Lung (tissue), 11 donors: ENCODE measurements at regions not wholly inside any gene's neighbourhood (a gene's known extent, or its start where the extent isn't known, plus 50 kb on each side); places are given as distances from the start of the nearest gene placed in this dataset.

Experiments
- ATAC-seq: fragments of 200-7000 bp; cut with Tn5 transposase; one replicate; pipeline ENCODE4 v1.9.1; 2020; ENCODE audit warnings: moderate number of reproducible peaks; ENCODE audit not compliant: insufficient read depth, low FRiP score
- DNase-seq, 3 donors: peaks; one replicate each; pipeline ENCODE4 v3.0.0-alpha.2; 2013 to 2017
- H3K27ac ChIP-seq, 2 donors: one replicate each; pipeline ENCODE4 v1.5.1; 2013; ENCODE audit warnings: mild to moderate bottlenecking in 2 of 2, moderate library complexity in 2 of 2, control low read depth in 1 of 2, inconsistent platforms in 1 of 2, low read depth in 1 of 2, low read length in 1 of 2
- H3K27me3 ChIP-seq, 3 donors: one replicate each; pipeline ENCODE4 v1.5.1; 2013; ENCODE audit warnings: low read length in 2 of 3; ENCODE audit not compliant: control insufficient read depth in 3 of 3, insufficient read depth in 3 of 3
- H3K36me3 ChIP-seq, 4 donors: one replicate each; pipeline ENCODE4 v1.5.1; 2013; ENCODE audit warnings: low read length in 4 of 4, mild to moderate bottlenecking in 1 of 4, moderate library complexity in 1 of 4; ENCODE audit not compliant: control insufficient read depth in 4 of 4, insufficient read depth in 4 of 4
- H3K4me1 ChIP-seq, 5 donors: one replicate each; pipeline ENCODE4 v1.5.1; 2013; ENCODE audit warnings: low read length in 5 of 5, mild to moderate bottlenecking in 2 of 5, moderate library complexity in 1 of 5; ENCODE audit not compliant: control insufficient read depth in 5 of 5, insufficient read depth in 5 of 5
- H3K4me3 ChIP-seq: one replicate; pipeline ENCODE4 v1.5.1; 2013; ENCODE audit warnings: mild to moderate bottlenecking, control low read depth, moderate library complexity
- H3K9ac ChIP-seq, 2 donors: one replicate each; pipeline ENCODE4 v1.5.1; 2013; ENCODE audit warnings: low read length in 2 of 2, control low read depth in 1 of 2; ENCODE audit not compliant: insufficient read depth in 1 of 2
- H3K9me3 ChIP-seq, 4 donors: one replicate each; pipeline ENCODE4 v1.5.1; 2013; ENCODE audit warnings: low read length in 3 of 4, mild to moderate bottlenecking in 1 of 4, moderate library complexity in 1 of 4; ENCODE audit not compliant: control insufficient read depth in 4 of 4, insufficient read depth in 3 of 4
- CTCF ChIP-seq: IDR thresholded peaks from 2 replicates; pipeline ENCODE4 v1.5.1; 2012; ENCODE audit warnings: mild to moderate bottlenecking; ENCODE audit errors: control extremely low read depth, extremely low read depth
- WGBS, 2 donors: extraction: QIAGEN DNeasy Blood & Tissue Kit; methylation state at CpG; one replicate each; pipeline ENCODE4 v1.1.7; 2013; 5-methylcytosine and 5-hydroxymethylcytosine counted together
- donor health status: control.
- donor health status: control.
- donor health status: Bipolar disorder and iron deficiency.
- donor health status: healthy.
- donor health status: DM: yes; HTN: yes; CAD: no.

- Histone ChIP-seq H3K36me3 (no peaks in the 10 kb centered on the region), H3K4me3 (no peak overlapping the region), H3K27ac (no peak overlapping the region), H3K4me1 (no peaks in the 10 kb centered on the region), H3K27me3 (no peaks in the 10 kb centered on the region), H3K9ac (no peak overlapping the region), H3K9me3 (no peaks in the 10 kb centered on the region)
- no peak for ATAC-seq
- no peak for DNase-seq
- no peak for TF ChIP-seq CTCF
- 67 to 70% methylated on average over 5 of the region's 5 CpGs for WGBS, 2 donors
These were observed 126.2 kb upstream of the ADCY2 start for GRCh38 chr5:7269591-7270274.

- H3K4me3 ChIP-seq: no peak overlapping the region
- 72 to 79% methylated on average over 6 of the region's 6 CpGs for WGBS, 2 donors
- ATAC-seq: no peak
These were observed 124.4 kb upstream of the ADCY2 start for GRCh38 chr5:7271435-7272084.

DNA sequence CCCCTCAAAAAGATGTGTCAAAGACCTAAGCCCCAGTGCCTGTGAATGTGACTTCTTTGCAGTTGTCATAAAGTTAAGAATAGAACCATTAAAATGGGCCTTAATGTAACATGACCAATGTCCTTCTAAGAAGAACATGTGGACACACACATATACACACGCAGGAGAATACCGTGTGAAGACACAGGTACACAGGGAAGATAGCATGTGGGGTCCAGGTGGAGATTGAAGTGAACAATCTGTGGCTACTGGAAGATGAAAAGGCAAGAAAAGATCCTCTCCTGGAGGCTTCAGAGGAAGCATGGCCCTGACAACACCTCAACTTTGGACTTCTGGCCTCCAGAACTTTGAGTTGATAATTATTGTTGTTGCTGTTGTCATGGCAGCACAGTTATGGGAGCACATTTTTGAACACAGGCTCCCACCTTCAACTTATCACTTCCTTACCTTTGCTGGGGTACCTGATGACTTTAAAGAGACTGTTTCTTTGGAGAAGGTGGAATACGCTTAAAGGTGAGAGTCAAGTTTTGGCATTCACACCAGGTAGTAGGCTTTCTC lies 123.5 kb upstream of the ADCY2 start:
- Histone ChIP-seq H3K27ac (no peak overlapping the region), H3K36me3 (no peaks in the 10 kb centered on the region), H3K9ac (no peak overlapping the region), H3K4me1 (no peaks in the 10 kb centered on the region), H3K9me3 (no peaks in the 10 kb centered on the region), H3K4me3 (no peak overlapping the region), H3K27me3 (no peaks in the 10 kb centered on the region)
- no peak for DNase-seq
- no peak for ATAC-seq
- TF ChIP-seq CTCF: no peak
- WGBS, 2 donors: 91 to 95% methylated on average over 3 of the region's 3 CpGs

More at GRCh38 chr5:7271435-7272084, 124.4 kb upstream of the ADCY2 start:
- Histone ChIP-seq H3K9ac (no peak overlapping the region), H3K27ac (no peak overlapping the region), H3K36me3 (no peaks in the 10 kb centered on the region), H3K4me1 (no peaks in the 10 kb centered on the region), H3K9me3 (no peaks in the 10 kb centered on the region), H3K27me3 (no peaks in the 10 kb centered on the region)
- DNase-seq: no peak
- TF ChIP-seq CTCF: no peak
